Muscle of back (tissue), 3 donors: ENCODE measurements at regions not wholly inside any gene's neighbourhood (a gene's known extent, or its start where the extent isn't known, plus 50 kb on each side); places are given as distances from the start of the nearest gene placed in this dataset.

Source experiments
- DNase-seq, 3 donors: peaks; one replicate each; pipeline versions ENCODE4 v3.0.0 to v3.0.0-alpha.2; 2013

GRCh38 chr16:79864781-79865391 lies 264.3 kb upstream of the MAF start:
- DNase-seq = no peak

GRCh38 chr16:79864032-79864780 lies 263.7 kb upstream of the MAF start:
- DNase-seq = no peak

GRCh38 chr16:79863128-79864031 lies 262.8 kb upstream of the MAF start:
- no peak for DNase-seq

- no peak for DNase-seq
These were observed 262.1 kb upstream of the MAF start for GRCh38 chr16:79862601-79863000.

GRCh38 chr16:79856581-79856980 lies 256.0 kb upstream of the MAF start:
- DNase-seq = no peak

GRCh38 chr16:79850348-79850747 lies 249.8 kb upstream of the MAF start:
- no peak for DNase-seq

GRCh38 chr16:79849119-79849518 lies 248.6 kb upstream of the MAF start:
- DNase-seq = no peak

- DNase-seq = no peak
These were observed 248.2 kb upstream of the MAF start for GRCh38 chr16:79848719-79849118.

- no peak for DNase-seq
These were observed 247.0 kb upstream of the MAF start for GRCh38 chr16:79847569-79847968.

- DNase-seq = no peak
These were observed 246.6 kb upstream of the MAF start for GRCh38 chr16:79847101-79847500.

- DNase-seq = no peak
These were observed 245.2 kb upstream of the MAF start for GRCh38 chr16:79845734-79846135.

GRCh38 chr16:79845033-79845733 lies 244.6 kb upstream of the MAF start:
- DNase-seq = no peak

- no peak for DNase-seq
These were observed 244.1 kb upstream of the MAF start for GRCh38 chr16:79844603-79845002.

GRCh38 chr16:79843631-79844043 lies 243.1 kb upstream of the MAF start:
- DNase-seq = no peak

- DNase-seq = no peak
These were observed 242.6 kb upstream of the MAF start for GRCh38 chr16:79843145-79843544.

- DNase-seq = no peak
These were observed 241.7 kb upstream of the MAF start for GRCh38 chr16:79842197-79842596.

GRCh38 chr16:79839466-79840341 lies 239.2 kb upstream of the MAF start:
- DNase-seq = peak in 2 of 3 donors; percentile 77 to 86

- peak; percentile 32 to 71 (median 53) for DNase-seq
These were observed 238.1 kb upstream of the MAF start for GRCh38 chr16:79838496-79839259.

GRCh38 chr16:79836144-79836543 lies 235.6 kb upstream of the MAF start:
- peak in 1 of 3 donors; percentile 42 for DNase-seq

GRCh38 chr16:79835194-79835593 lies 234.7 kb upstream of the MAF start:
- no peak for DNase-seq
